PC-3 (cell line): ENCODE measurements at regions not wholly inside any gene's neighbourhood (a gene's known extent, or its start where the extent isn't known, plus 50 kb on each side); places are given as distances from the start of the nearest gene placed in this dataset.
"Not testable (repeated sequence)": the region's sequence is repeated elsewhere in the genome, so short reads cannot be mapped to it uniquely, and the experiment has no call there.

Experiments used
- CTCF ChIP-seq: fragments of 300-600 bp; sonication (generic); conservative IDR thresholded peaks from 2 replicates; pipeline ENCODE4 v1.5.1; 2017; ENCODE audit warnings: antibody characterized with exemption, low read depth, mild to moderate bottlenecking, low read length
- EZH2 ChIP-seq: fragments of 300-600 bp; sonication (generic); IDR thresholded peaks from one replicate; pipeline ENCODE4 v1.6.1; 2017; ENCODE audit warnings: antibody characterized with exemption, mild to moderate bottlenecking, low read length; ENCODE audit not compliant: unreplicated experiment
- EZH2phosphoT487 ChIP-seq: fragments of 300-600 bp; sonication (generic); IDR thresholded peaks from 2 replicates; pipeline ENCODE4 v1.6.1; 2018; ENCODE audit warnings: mild to moderate bottlenecking, antibody characterized with exemption, low read length, borderline replicate concordance

- not testable (repeated sequence) for TF ChIP-seq CTCF, EZH2phosphoT487, EZH2
Observed at GRCh38 chr16:29184738-29185438, 200.0 kb downstream of the LAT start.
